K562 (cell line): ENCODE measurements at regions not wholly inside any gene's neighbourhood (a gene's known extent, or its start where the extent isn't known, plus 50 kb on each side); places are given as distances from the start of the nearest gene placed in this dataset.

Experiments
- ATF1 ChIP-seq, 2 experiments: fragments of 450-650 bp in 1 of 2; IDR thresholded peaks; 2 replicates each; pipeline ENCODE4 v1.6.1; 2016; ENCODE audit warnings: missing compliant biosample characterization in 1 of 2, missing genetic modification characterization in 1 of 2
- ETV5 ChIP-seq: sonication (generic); formaldehyde crosslinking; IDR thresholded peaks from 2 replicates; pipeline ENCODE4 v1.4.0; 2020; ENCODE audit warnings: low read depth, mild to moderate bottlenecking, missing genetic modification reagents

GRCh38 chrX:10022580-10023245 lies 55.6 kb downstream of the CLDN34 start:
- TF ChIP-seq ETV5 (CRISPR knock-in tag), result no peak
- TF ChIP-seq ATF1 (CRISPR knock-in tag; IDR thresholded peaks at IDR 0.05), result no peak
- TF ChIP-seq ATF1 (tag; IDR thresholded peaks at IDR 0.05), result no peak
